ENCODE measurements at regions not wholly inside any gene's neighbourhood (a gene's known extent, or its start where the extent isn't known, plus 50 kb on each side); places are given as distances from the start of the nearest gene placed in this dataset.

DNA sequence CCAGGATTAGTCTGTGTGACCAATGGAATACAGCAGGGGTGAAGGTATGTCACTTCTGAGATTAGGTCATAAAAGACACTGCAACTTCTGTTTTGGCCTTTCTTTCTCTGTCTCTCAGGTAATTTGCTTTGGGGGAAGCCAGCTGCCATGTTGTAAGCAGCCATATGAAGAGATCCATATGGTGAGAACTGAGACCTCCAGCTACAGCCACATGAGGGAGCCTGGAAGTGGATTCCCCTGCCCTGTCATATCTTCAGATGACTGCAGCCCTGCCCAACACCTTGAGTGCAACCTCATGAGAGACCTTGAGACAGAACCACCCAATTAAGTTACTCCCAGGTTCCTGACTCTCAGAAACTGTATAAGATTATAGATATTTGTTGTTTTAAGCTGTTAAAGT is 70.1 kb upstream of the ESRRG start:
- Mint-ChIP-seq H3K9me3 (ENCODE audit: unreplicated experiment) (no peaks in the 10 kb centered on the region), H3K4me3 (ENCODE audit: unreplicated experiment) (no peak overlapping the region)
- no peak for FAIRE-seq

GRCh38 chr1:216788671-216789070 is 65.4 kb upstream of the ESRRG start:
- DNase-seq (ENCODE audit: low read depth) (peak; percentile 4), FAIRE-seq (no peak)
- H3K4me2 ChIP-seq (ENCODE audit: low read length): no peak overlapping the region
- no peaks in the 10 kb centered on the region for H3K27me3 Mint-ChIP-seq (ENCODE audit: low read depth, unreplicated experiment)
- no peaks in the 10 kb centered on the region for H3K79me2 ChIP-seq (ENCODE audit: insufficient read depth, low read length)
- no peaks in the 10 kb centered on the region for H3K36me3 ChIP-seq (ENCODE audit: insufficient read depth, low read length)
- H3K9me3 ChIP-seq (ENCODE audit: insufficient read depth, low read depth, low read length): no peaks in the 10 kb centered on the region
- no peaks in the 10 kb centered on the region for H3K36me3 Mint-ChIP-seq (ENCODE audit: low read depth, unreplicated experiment)
- H3K4me1 Mint-ChIP-seq (ENCODE audit: low read depth, unreplicated experiment): peaks cover 2% of the 10 kb centered on the region
- no peaks in the 10 kb centered on the region for H3K4me1 ChIP-seq (ENCODE audit: insufficient read depth, low read length)
- H3K4me3 Mint-ChIP-seq (ENCODE audit: unreplicated experiment): no peak overlapping the region
- H4K20me1 ChIP-seq (ENCODE audit: insufficient read depth, low read length): no peaks in the 10 kb centered on the region
- H3K27ac Mint-ChIP-seq (ENCODE audit: unreplicated experiment): no peak overlapping the region
- H3K27ac ChIP-seq (ENCODE audit: low read depth, low read length): no peak overlapping the region
- no peak overlapping the region for H3K9ac ChIP-seq (ENCODE audit: low read length)
- TF ChIP-seq CTCF (IDR thresholded peaks at IDR 0.05; ENCODE audit: insufficient read depth, low read depth, low read length) (no peak), EZH2 (IDR thresholded peaks at IDR 0.05; ENCODE audit: insufficient read depth, low read length) (no peak)
- no peaks in the 10 kb centered on the region for H3K9me3 Mint-ChIP-seq (ENCODE audit: unreplicated experiment)
- H3K4me3 ChIP-seq (ENCODE audit: insufficient read depth, low read depth, low read length): no peak overlapping the region
- H3K27me3 ChIP-seq (ENCODE audit: insufficient read depth, low read length): no peaks in the 10 kb centered on the region
- H2AFZ ChIP-seq (ENCODE audit: low read depth, low read length): no peak overlapping the region

More for the DNA sequence above, 70.1 kb upstream of the ESRRG start:
- H4K20me1 ChIP-seq (ENCODE audit: insufficient read depth, low read length): no peaks in the 10 kb centered on the region
- H3K27ac ChIP-seq (ENCODE audit: low read depth, low read length): no peak overlapping the region
- no peak overlapping the region for H3K9ac ChIP-seq (ENCODE audit: low read length)
- Mint-ChIP-seq H3K36me3 (ENCODE audit: low read depth, unreplicated experiment) (no peaks in the 10 kb centered on the region), H3K27me3 (ENCODE audit: low read depth, unreplicated experiment) (peaks cover 5% of the 10 kb centered on the region), H3K27ac (ENCODE audit: unreplicated experiment) (no peak overlapping the region), H3K4me1 (ENCODE audit: low read depth, unreplicated experiment) (no peaks in the 10 kb centered on the region)
- no peaks in the 10 kb centered on the region for H3K27me3 ChIP-seq (ENCODE audit: insufficient read depth, low read length)
- H3K9me3 ChIP-seq (ENCODE audit: insufficient read depth, low read depth, low read length): no peaks in the 10 kb centered on the region
- TF ChIP-seq CTCF (IDR thresholded peaks at IDR 0.05; ENCODE audit: insufficient read depth, low read depth, low read length) (no peak), EZH2 (IDR thresholded peaks at IDR 0.05; ENCODE audit: insufficient read depth, low read length) (no peak)
- H3K4me1 ChIP-seq (ENCODE audit: insufficient read depth, low read length): no peaks in the 10 kb centered on the region
- no peaks in the 10 kb centered on the region for H3K79me2 ChIP-seq (ENCODE audit: insufficient read depth, low read length)
- H3K4me2 ChIP-seq (ENCODE audit: low read length): no peak overlapping the region
- H3K36me3 ChIP-seq (ENCODE audit: insufficient read depth, low read length): no peaks in the 10 kb centered on the region
- DNase-seq (ENCODE audit: low read depth): no peak
- no peak overlapping the region for H2AFZ ChIP-seq (ENCODE audit: low read depth, low read length)
- H3K4me3 ChIP-seq (ENCODE audit: insufficient read depth, low read depth, low read length): no peak overlapping the region

- TF ChIP-seq CTCF (IDR thresholded peaks at IDR 0.05; ENCODE audit: insufficient read depth, low read depth, low read length): no peak
- no peak for TF ChIP-seq EZH2 (IDR thresholded peaks at IDR 0.05; ENCODE audit: insufficient read depth, low read length)
- Histone ChIP-seq H3K4me1 (ENCODE audit: insufficient read depth, low read length) (no peaks in the 10 kb centered on the region), H3K4me3 (ENCODE audit: insufficient read depth, low read depth, low read length) (no peak overlapping the region), H3K27me3 (ENCODE audit: insufficient read depth, low read length) (no peaks in the 10 kb centered on the region), H3K79me2 (ENCODE audit: insufficient read depth, low read length) (no peaks in the 10 kb centered on the region), H3K9me3 (ENCODE audit: insufficient read depth, low read depth, low read length) (no peaks in the 10 kb centered on the region), H3K4me2 (ENCODE audit: low read length) (no peak overlapping the region), H3K9ac (ENCODE audit: low read length) (no peak overlapping the region), H3K27ac (ENCODE audit: low read depth, low read length) (no peak overlapping the region), H3K36me3 (ENCODE audit: insufficient read depth, low read length) (no peaks in the 10 kb centered on the region), H4K20me1 (ENCODE audit: insufficient read depth, low read length) (no peaks in the 10 kb centered on the region), H2AFZ (ENCODE audit: low read depth, low read length) (no peak overlapping the region)
- Mint-ChIP-seq H3K27me3 (ENCODE audit: low read depth, unreplicated experiment) (no peaks in the 10 kb centered on the region), H3K4me1 (ENCODE audit: low read depth, unreplicated experiment) (peaks cover 2% of the 10 kb centered on the region), H3K27ac (ENCODE audit: unreplicated experiment) (no peak overlapping the region), H3K4me3 (ENCODE audit: unreplicated experiment) (no peak overlapping the region), H3K9me3 (ENCODE audit: unreplicated experiment) (no peaks in the 10 kb centered on the region), H3K36me3 (ENCODE audit: low read depth, unreplicated experiment) (no peaks in the 10 kb centered on the region)
- FAIRE-seq: no peak
- no peak for DNase-seq (ENCODE audit: low read depth)
Observed at GRCh38 chr1:216785737-216786136, 62.5 kb upstream of the ESRRG start.
